Neural cell (in vitro differentiated cells): ENCODE measurements at regions not wholly inside any gene's neighbourhood (a gene's known extent, or its start where the extent isn't known, plus 50 kb on each side); places are given as distances from the start of the nearest gene placed in this dataset.

Experiments used
- H2AFZ ChIP-seq: fragments of 200-600, 300-800 bp; sonication (generic), shearing (Covaris generic); 2 replicates; pipeline ENCODE4 v1.6.0; 2014; ENCODE audit warnings: low read depth, mild to moderate bottlenecking, antibody characterized with exemption, low read length, moderate library complexity
- H3F3A ChIP-seq: fragments of 200-600 bp; shearing (Covaris generic); 2 replicates; pipeline ENCODE4 v1.6.1; 2016; ENCODE audit warnings: mild to moderate bottlenecking, moderate library complexity, mixed read lengths, antibody characterized with exemption, low read length; ENCODE audit not compliant: insufficient read depth, poor library complexity, severe bottlenecking
- H3K27ac ChIP-seq: fragments of 200-600, 300-800 bp; sonication (generic), shearing (Covaris generic); 2 replicates; pipeline ENCODE4 v1.5.1; 2014; ENCODE audit warnings: mild to moderate bottlenecking, low read length, moderate library complexity
- H3K27me3 ChIP-seq: fragments of 300-800, 200-600 bp; sonication (generic), shearing (Covaris generic); 2 replicates; pipeline ENCODE4 v1.6.0; 2014; ENCODE audit warnings: mild to moderate bottlenecking, low read depth, low read length, moderate library complexity; ENCODE audit not compliant: insufficient read depth
- H3K36me3 ChIP-seq: fragments of 300-800, 200-600 bp; sonication (generic), shearing (Covaris generic); 2 replicates; pipeline ENCODE4 v1.5.1; 2014; ENCODE audit warnings: mild to moderate bottlenecking, antibody characterized with exemption, low read length, moderate library complexity; ENCODE audit not compliant: insufficient read depth
- H3K4me2 ChIP-seq: fragments of 300-800, 200-600 bp; sonication (generic), shearing (Covaris generic); 2 replicates; pipeline ENCODE4 v1.6.0; 2014; ENCODE audit warnings: mild to moderate bottlenecking, low read length
- H3K4me3 ChIP-seq: fragments of 300-800, 200-600 bp; sonication (generic), shearing (Covaris generic); 2 replicates; pipeline ENCODE4 v1.5.1; 2014; ENCODE audit warnings: mild to moderate bottlenecking, low read length, moderate library complexity
- H3K79me2 ChIP-seq: fragments of 200-600 bp; shearing (Covaris generic); replicated peaks from 2 replicates; pipeline ENCODE4 v1.6.0; 2014; ENCODE audit warnings: mild to moderate bottlenecking, low read length, moderate library complexity; ENCODE audit not compliant: insufficient read depth
- H3K9ac ChIP-seq: fragments of 300-800, 200-600 bp; sonication (generic), shearing (Covaris generic); 2 replicates; pipeline ENCODE4 v1.6.1; 2016; ENCODE audit warnings: mild to moderate bottlenecking, low read length, mixed read lengths
- H3K9me2 ChIP-seq: fragments of 200-600 bp; shearing (Covaris generic); 2 replicates; pipeline ENCODE4 v1.6.1; 2016; ENCODE audit warnings: mild to moderate bottlenecking, low read length, mixed read lengths; ENCODE audit not compliant: insufficient read depth
- H3K9me3 ChIP-seq: fragments of 200-600, 300-800 bp; sonication (generic), shearing (Covaris generic); 2 replicates; pipeline ENCODE4 v1.6.1; 2016; ENCODE audit warnings: mild to moderate bottlenecking, mixed run types, low read length, moderate library complexity, mixed read lengths
- H4K20me1 ChIP-seq: fragments of 200-600 bp; shearing (Covaris generic); 2 replicates; pipeline ENCODE4 v1.6.1; 2016; ENCODE audit warnings: mild to moderate bottlenecking, mixed run types; ENCODE audit not compliant: insufficient read depth
- CTCF ChIP-seq: fragments of 450-650 bp; IDR thresholded peaks from 2 replicates; pipeline ENCODE4 v1.5.1; 2014; ENCODE audit warnings: antibody characterized with exemption, mild to moderate bottlenecking, moderate library complexity; ENCODE audit not compliant: poor library complexity, severe bottlenecking
- EP300 ChIP-seq: fragments of 450-650 bp; conservative IDR thresholded peaks from 2 replicates; pipeline ENCODE4 v1.6.1; 2014; ENCODE audit warnings: antibody characterized with exemption, mild to moderate bottlenecking, moderate library complexity; ENCODE audit not compliant: poor library complexity, severe bottlenecking
- EZH2 ChIP-seq: fragments of 200-600, 300-800 bp; shearing (Covaris generic), sonication (generic); IDR thresholded peaks from 2 replicates; pipeline ENCODE4 v1.6.1; 2014; ENCODE audit warnings: antibody characterized with exemption, low read length, borderline replicate concordance, mild to moderate bottlenecking; ENCODE audit not compliant: insufficient read depth, poor library complexity, severe bottlenecking
- MXI1 ChIP-seq: fragments of 450-650 bp; conservative IDR thresholded peaks from 2 replicates; pipeline ENCODE4 v1.6.1; 2014; ENCODE audit warnings: antibody characterized with exemption, mild to moderate bottlenecking; ENCODE audit not compliant: poor library complexity, severe bottlenecking
- POLR2AphosphoS5 ChIP-seq: IDR thresholded peaks from 2 replicates; pipeline ENCODE4 v1.6.1; 2012
- RAD21 ChIP-seq: fragments of 450-650 bp; conservative IDR thresholded peaks from 2 replicates; pipeline ENCODE4 v1.6.1; 2014; ENCODE audit warnings: antibody characterized with exemption, mild to moderate bottlenecking, moderate library complexity
- REST ChIP-seq: IDR thresholded peaks from 2 replicates; pipeline ENCODE4 v1.6.1; 2012; ENCODE audit warnings: borderline replicate concordance
- SMC3 ChIP-seq: fragments of 450-650 bp; conservative IDR thresholded peaks from 2 replicates; pipeline ENCODE4 v1.6.1; 2014; ENCODE audit warnings: antibody characterized with exemption, mild to moderate bottlenecking, moderate library complexity; ENCODE audit not compliant: poor library complexity
- TAF1 ChIP-seq: IDR thresholded peaks from 2 replicates; pipeline ENCODE4 v1.6.1; 2012; ENCODE audit warnings: low read depth

GRCh38 chr5:28557114-28557513 lies 1518.7 kb upstream of the CDH9 start:
- Histone ChIP-seq H3K9me2 (no peaks in the 10 kb centered on the region), H4K20me1 (no peaks in the 10 kb centered on the region), H3K36me3 (no peaks in the 10 kb centered on the region), H2AFZ (no peak overlapping the region), H3K27me3 (no peaks in the 10 kb centered on the region), H3K79me2 (no peaks in the 10 kb centered on the region), H3K4me2 (no peak overlapping the region), H3K9me3 (no peaks in the 10 kb centered on the region), H3K27ac (no peak overlapping the region), H3F3A (no peaks in the 10 kb centered on the region), H3K4me3 (no peak overlapping the region), H3K9ac (no peak overlapping the region)
- no peak for TF ChIP-seq RAD21
- no peak for TF ChIP-seq CTCF
- TF ChIP-seq SMC3 = no peak
- no peak for TF ChIP-seq REST
- TF ChIP-seq TAF1 = no peak
- no peak for TF ChIP-seq EP300
- TF ChIP-seq MXI1 = no peak
- no peak for TF ChIP-seq POLR2AphosphoS5
- no peak for TF ChIP-seq EZH2

GRCh38 chr5:28549588-28549987 lies 1511.2 kb upstream of the CDH9 start:
- no peak for TF ChIP-seq REST
- TF ChIP-seq RAD21 = no peak
- no peak for TF ChIP-seq EZH2
- TF ChIP-seq EP300 = no peak
- no peak for TF ChIP-seq POLR2AphosphoS5
- no peak for TF ChIP-seq TAF1
- TF ChIP-seq CTCF = no peak
- TF ChIP-seq SMC3 = no peak
- TF ChIP-seq MXI1 = no peak
- no peaks in the 10 kb centered on the region for H4K20me1 ChIP-seq
- no peaks in the 10 kb centered on the region for H3K79me2 ChIP-seq
- H3K9me3 ChIP-seq = no peaks in the 10 kb centered on the region
- H3K36me3 ChIP-seq = no peaks in the 10 kb centered on the region
- no peak overlapping the region for H3K4me3 ChIP-seq
- H3K27me3 ChIP-seq = no peaks in the 10 kb centered on the region
- H3K27ac ChIP-seq = no peak overlapping the region
- H3K9ac ChIP-seq = no peak overlapping the region
- H2AFZ ChIP-seq = no peak overlapping the region
- no peaks in the 10 kb centered on the region for H3K9me2 ChIP-seq
- no peak overlapping the region for H3K4me2 ChIP-seq
- no peaks in the 10 kb centered on the region for H3F3A ChIP-seq
